ENCODE measurements at regions not wholly inside any gene's neighbourhood (a gene's known extent, or its start where the extent isn't known, plus 50 kb on each side); places are given as distances from the start of the nearest gene placed in this dataset.
A peak's percentile ranks its signal among the peaks of the same experiment; 100 is the strongest.

- DNase-seq, result no peak
- intact Hi-C loops (cut with DNase I), result no loop called here
These were observed 171.0 kb upstream of the ZNF32 start for GRCh38 chr10:43819464-43820230.

GRCh38 chr10:43818687-43819086 is 170.0 kb upstream of the ZNF32 start:
- intact Hi-C loops (cut with DNase I), result no loop called here

DNA sequence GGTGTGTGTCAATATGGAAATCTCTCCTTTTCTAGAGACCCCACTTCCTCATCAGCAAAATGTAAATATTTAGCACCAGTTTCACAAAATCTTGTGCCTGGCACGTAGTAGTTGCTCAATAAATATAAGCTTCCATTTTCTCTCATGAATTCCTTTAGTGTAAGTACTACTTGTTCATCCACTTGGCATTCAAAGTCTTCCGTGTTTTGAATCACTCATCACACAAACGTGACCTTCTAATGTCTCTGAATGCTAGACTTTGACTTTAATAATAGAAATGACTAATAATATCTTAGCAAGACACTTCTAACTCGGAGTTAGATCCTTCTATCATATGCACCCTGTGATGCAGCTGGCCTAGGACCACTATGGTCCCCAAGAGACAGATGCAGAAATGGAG is 168.7 kb upstream of the ZNF32 start:
- intact Hi-C loops (cut with DNase I), result no loop called here
- no peak for DNase-seq

More at GRCh38 chr10:43818687-43819086, 170.0 kb upstream of the ZNF32 start:
- no peak for DNase-seq

GRCh38 chr10:43816351-43817321 is 168.0 kb upstream of the ZNF32 start:
- intact Hi-C loops (cut with DNase I), result no loop called here
- no peak for DNase-seq

DNA sequence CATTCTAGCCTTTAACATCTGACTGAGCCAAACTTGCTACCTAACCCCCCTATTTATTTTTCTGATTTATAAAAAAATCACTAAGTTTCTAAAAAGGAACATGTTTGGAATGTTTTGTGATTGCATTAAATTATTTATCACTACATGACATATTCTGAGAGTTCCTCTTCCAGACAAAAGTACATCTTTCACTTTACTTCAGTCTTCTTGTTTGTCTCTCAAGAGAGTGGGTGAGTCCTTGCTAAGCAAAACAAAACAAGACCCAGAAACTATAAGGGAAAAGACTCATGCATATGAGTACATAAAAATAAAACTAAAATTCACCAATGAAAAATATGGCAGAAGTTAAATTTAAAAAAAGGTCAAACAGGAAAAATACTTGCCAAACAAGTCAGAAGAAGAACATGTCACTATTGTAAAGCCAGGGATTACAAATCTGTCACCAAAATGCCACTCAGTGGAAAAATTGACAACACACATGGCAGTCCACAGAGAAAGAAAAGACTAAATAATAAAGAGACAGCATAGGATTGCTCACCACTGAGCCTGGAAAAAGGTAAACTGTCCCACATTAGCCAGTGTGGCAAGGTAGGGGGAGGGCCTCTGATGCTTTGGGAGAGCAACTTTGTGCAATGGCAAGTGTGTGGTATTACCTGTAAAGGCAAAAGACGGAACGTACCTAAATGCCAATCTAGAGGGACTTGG is 166.7 kb upstream of the ZNF32 start:
- DNase-seq, result no peak
- intact Hi-C loops (cut with DNase I), result no loop called here

DNA sequence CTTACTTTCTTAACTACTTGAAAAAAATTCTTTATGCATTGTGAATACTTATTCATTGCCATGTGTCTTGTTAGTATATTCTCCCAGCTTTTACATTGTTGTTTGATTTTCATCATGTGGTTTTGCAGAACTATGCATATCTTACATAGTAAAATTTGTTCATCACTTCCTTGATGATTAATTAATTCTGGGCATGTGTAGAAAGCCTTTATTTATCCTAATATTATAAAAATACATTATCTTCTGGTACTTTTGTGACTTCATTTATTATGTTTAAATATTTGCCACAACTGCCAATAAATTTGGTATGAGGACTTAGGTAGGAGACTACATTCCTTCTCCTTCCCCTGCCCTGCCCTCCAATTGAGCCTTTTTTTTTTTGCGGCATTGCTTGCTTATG is 166.0 kb upstream of the ZNF32 start:
- no peak for DNase-seq
- intact Hi-C loops (cut with DNase I), result no loop called here

DNA sequence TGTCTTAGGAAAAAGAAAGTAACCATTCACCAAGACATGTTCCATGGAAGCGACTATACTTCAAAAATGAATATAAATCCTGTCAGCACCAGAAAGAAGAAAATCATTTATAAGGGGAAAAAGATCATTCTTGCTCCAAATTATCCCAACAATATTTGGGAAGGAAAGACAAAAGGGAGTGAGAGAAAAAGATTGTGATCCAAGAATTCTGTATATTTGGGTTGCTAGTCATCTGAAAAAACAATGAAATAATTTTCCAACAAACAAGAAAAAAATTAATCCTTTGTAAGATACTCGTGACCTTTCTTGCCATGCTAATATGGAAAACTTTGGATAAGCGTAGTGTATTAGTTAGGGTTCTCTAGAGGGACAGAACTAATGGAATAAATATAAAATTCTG is 163.2 kb upstream of the ZNF32 start:
- intact Hi-C loops (cut with DNase I), result no loop called here
- no peak for DNase-seq

DNA sequence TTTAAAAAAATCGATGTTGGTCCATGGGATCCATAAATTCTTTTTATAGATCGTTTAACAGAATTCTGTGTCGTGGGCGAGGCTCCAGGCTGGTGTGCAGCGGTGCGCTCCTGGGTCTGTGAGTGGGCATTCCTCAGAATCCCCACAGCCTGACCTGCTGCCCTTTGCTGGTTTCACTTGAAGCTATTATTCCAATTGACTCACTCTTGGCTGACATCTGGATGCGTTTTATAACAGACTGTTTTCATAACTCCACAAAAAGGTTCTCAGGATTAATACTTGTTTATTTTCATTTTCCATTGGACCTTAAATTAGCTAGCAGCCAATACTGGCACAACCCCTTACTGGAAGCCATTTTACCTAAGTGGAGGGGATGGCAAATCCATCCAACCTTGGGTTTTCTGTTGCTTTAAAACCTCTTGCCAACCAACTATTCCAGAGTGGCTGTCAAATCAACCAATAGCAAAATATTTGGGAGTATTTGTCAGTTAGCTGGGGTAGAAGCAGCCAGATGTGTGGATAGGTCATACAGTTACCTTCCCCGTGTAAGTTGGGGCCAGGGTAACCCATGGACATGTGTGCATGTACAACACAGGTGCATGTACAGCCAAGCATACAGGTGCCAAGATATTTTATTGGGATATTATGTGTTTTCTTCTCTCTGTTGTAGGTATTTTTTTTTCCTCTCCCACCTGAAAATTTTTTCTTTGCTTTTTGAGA is 160.7 kb upstream of the ZNF32 start:
- intact Hi-C loops (cut with DNase I), result no loop called here
- no peak for DNase-seq

- intact Hi-C loops (cut with DNase I), result no loop called here
- no peak for DNase-seq
These were observed 159.5 kb upstream of the ZNF32 start for GRCh38 chr10:43808136-43808535.

DNA sequence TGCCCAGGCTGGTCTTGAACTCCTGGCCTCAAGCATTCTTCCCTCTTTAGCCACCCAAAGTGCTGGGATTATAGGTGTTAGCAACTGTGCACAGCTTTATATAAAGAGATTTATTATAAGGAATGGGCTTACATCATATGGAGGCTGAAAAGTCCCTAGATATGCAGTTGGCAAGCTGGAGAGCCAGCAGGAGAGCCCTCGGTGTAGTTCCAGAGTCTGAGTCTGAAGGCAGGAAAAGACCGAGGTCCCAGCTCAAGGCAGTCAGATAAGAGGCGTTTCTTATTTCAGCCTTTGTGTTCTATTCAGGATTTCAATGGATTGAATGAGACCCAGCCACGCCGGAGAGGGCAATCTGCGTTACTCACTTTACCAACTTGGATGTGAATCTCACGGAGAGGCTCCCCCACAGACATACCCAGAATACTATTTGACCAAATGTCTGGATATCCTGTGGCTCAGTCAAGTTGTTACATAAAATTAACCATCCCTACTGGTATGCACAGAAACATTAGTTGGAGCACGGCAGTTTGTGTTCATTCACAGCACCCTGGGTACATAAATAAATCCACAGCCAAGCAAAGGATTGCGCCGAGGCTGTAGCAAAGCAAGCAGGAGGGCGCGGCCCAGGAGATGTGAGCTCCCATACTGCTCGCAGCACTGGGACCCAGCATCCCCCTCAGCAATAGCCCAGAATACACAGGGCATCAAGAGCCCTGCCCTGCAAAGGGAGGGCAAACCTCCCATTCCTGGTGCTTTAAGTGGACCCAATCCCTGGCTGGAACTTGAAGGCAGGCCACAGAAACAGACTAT is 158.4 kb upstream of the ZNF32 start:
- DNase-seq, result peak in 1 of 42 donors; percentile 36
- intact Hi-C loops (cut with DNase I), result no loop called here

GRCh38 chr10:43803791-43804190 is 155.1 kb upstream of the ZNF32 start:
- intact Hi-C loops (cut with DNase I), result no loop called here
- peak in 2 of 42 donors; percentile 6 to 17 for DNase-seq

DNA sequence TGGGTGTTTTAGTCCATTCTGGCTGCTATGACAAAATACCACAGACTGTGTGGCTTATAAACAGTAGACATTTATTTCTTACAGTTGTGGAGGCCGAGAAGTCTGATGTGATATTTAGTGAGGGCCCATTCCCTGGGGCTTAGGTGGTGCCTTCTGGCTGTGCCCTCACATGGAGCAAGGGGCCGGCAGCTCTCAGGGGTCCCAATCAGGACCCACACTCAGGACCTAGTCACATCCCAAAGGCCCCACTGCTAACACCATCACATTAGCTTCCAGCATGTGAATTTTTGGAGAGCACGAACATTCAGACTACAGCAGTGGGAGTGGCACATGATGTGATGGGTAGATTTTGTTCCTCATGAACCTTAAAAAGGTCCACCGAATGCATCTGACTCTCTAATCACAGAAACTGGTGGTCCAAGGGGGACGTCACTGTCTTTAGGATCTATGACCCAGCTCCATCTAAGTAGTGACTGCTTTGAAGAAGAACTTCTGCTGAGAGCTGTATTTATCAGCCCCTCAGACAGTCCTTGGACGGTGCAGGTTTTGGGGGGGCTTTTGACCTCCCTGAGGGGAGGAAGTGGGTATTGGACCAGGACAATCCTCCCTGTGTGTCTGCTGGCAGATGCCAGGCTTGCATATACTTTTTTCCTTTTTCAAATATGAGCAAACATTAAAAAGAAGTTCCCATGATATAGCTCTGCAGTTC is 154.5 kb upstream of the ZNF32 start:
- intact Hi-C loops (cut with DNase I), result no loop called here
- peak in 1 of 42 donors; percentile 30 for DNase-seq

DNA sequence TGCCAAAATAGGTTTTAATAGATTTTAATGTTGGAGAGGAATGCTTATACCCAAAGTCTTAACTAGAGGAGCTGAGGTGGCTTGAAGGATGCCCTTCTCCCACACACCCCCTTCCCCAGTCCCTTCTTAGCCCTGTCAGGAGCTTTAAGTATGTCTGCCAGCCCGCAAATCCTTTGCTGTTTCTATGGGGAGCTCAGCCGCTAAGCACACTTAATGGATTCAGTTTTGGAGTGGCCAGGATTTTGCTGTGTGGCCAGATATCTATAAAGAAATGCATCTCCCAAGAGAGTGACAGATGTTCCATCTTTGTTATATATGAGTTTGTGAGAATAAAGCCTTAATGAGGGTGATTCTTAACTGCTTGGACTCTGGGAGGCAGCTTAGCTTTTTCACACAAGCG is 152.9 kb upstream of the ZNF32 start:
- intact Hi-C loops (cut with DNase I), result no loop called here
- peak in 1 of 42 donors; percentile 37 for DNase-seq

GRCh38 chr10:43801140-43801539 is 152.5 kb upstream of the ZNF32 start:
- intact Hi-C loops (cut with DNase I), result no loop called here
- peak in 1 of 42 donors; percentile 26 for DNase-seq

DNA sequence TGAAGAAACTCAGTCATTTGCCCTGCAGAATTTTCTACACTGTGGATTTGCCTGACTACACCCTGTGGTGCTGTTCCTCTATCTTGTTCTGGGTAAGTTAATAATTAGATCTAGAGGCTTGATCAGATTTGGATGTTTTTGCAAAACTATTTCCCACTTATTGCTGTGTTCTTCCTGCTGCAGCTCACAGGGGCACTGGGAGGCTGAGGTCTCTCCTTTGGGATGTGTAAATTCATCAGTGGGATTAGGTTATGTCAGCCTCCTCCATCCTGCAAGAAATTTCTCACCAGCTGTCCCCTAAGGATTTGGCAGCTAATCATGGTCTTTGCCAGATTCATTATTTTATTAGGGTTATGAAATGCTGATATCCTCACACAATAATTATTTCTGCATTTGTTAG is 148.1 kb upstream of the ZNF32 start:
- peak in 1 of 42 donors; percentile 13 for DNase-seq
- intact Hi-C loops (cut with DNase I), result no loop called here

- DNase-seq, result peak in 1 of 42 donors; percentile 31
- intact Hi-C loops (cut with DNase I), result no loop called here
These were observed 147.0 kb upstream of the ZNF32 start for GRCh38 chr10:43795639-43796038.

DNA sequence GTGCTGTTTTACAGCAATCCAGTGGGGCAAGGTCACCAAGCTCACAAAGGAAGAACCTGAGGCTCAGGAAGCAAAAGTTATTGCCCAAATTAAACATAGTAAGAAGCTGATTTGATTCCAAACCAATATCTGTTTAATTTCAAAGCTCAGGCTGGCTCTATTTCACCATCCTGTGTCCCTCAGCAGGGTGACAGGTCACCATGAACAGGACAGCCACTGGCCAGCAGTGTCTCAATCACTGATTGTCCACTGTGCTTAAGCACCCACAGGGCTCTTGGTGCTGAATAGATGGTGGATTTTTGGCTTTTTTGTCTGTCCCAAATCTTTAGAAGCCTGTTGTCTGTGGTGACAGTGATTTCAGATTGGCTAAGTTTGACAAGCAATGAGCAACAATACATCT is 146.4 kb upstream of the ZNF32 start:
- DNase-seq, result no peak
- intact Hi-C loops (cut with DNase I), result no loop called here
